Urothelium cell line (cell line): ENCODE measurements at regions not wholly inside any gene's neighbourhood (a gene's known extent, or its start where the extent isn't known, plus 50 kb on each side); places are given as distances from the start of the nearest gene placed in this dataset.

Source experiments
- DNase-seq: peaks from one replicate; pipeline ENCODE4 v3.0.0; 2011; ENCODE audit warnings: low spot score, mixed read lengths
- FAIRE-seq: peaks from 2 replicates; lab custom pipeline; 2011; peaks lifted over from hg19 to GRCh38; lab: Jason Lieb, UNC

- FAIRE-seq (no peak), DNase-seq (no peak)
These were observed 50.6 kb upstream of the IKZF2 start for GRCh38 chr2:213202011-213202410.

DNA sequence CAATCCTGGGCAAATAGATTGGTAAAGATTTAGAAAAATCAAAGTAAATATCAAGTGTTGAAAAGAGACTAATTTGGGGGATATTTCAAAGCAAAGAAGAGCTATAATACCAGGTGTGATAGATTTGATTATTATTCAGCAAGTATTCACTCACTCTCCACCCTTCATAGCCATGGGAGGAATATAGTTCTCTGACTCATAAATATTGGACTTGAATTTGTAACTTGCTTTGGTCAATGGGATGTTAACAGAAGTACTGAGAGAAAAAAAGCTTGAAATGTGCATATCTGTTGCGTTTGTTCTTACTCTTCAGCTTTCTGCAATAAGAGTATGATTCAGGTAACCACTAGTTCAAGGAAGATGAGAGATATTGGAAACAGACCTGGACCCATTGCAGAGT is 54.5 kb upstream of the IKZF2 start:
- FAIRE-seq, result no peak
- DNase-seq, result no peak

- FAIRE-seq, result no peak
- DNase-seq, result no peak
These were observed 61.8 kb upstream of the IKZF2 start for GRCh38 chr2:213213186-213213585.

- FAIRE-seq, result no peak
These were observed 62.8 kb upstream of the IKZF2 start for GRCh38 chr2:213214209-213214608.

GRCh38 chr2:213216461-213216860 is 65.0 kb upstream of the IKZF2 start:
- no peak for FAIRE-seq
- no peak for DNase-seq

More at GRCh38 chr2:213214209-213214608, 62.8 kb upstream of the IKZF2 start:
- no peak for DNase-seq

DNA sequence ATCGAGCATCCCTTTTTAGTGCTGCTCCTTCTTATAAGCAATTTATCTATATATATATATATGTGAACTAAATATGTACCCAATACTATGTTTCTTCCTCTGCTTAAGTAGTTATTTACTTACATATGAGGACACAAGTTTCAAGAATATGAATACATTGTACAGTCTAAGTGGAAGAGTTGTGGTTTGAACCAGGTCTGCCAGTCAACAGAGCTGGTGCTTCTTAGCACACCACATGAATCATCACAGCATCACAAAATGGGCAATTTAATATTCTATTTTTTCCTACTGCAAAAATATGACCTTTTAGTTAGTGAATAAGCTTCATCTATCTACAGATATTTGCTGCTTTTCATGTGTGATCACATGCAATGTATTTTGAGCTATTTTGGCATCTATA is 64.4 kb upstream of the SPAG16 start:
- no peak for FAIRE-seq
- no peak for DNase-seq

- FAIRE-seq (no peak), DNase-seq (no peak)
These were observed 63.2 kb upstream of the SPAG16 start for GRCh38 chr2:213220967-213221603.

GRCh38 chr2:213221957-213222356 is 62.3 kb upstream of the SPAG16 start:
- FAIRE-seq (no peak), DNase-seq (no peak)

- DNase-seq (no peak), FAIRE-seq (no peak)
These were observed 59.9 kb upstream of the SPAG16 start for GRCh38 chr2:213224366-213224765.

DNA sequence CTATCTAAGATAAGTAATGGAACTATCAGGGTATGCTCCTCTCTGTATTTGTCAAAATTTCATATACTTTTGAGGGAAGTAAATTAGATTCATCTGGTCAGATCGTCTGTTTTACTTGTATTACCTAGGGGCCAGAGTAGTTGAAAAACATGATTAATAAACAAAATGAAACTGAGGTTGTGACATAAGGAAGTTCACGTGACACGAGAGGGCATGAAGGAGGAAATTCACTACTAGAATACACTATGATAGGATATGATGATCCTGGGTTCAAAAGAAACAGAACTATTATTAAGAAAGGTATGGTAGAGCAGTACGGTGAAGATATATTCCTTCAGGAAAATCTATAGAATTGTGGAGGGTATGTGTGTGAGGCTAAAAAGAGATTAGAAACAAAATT is 58.4 kb upstream of the SPAG16 start:
- no peak for FAIRE-seq
- DNase-seq, result no peak

DNA sequence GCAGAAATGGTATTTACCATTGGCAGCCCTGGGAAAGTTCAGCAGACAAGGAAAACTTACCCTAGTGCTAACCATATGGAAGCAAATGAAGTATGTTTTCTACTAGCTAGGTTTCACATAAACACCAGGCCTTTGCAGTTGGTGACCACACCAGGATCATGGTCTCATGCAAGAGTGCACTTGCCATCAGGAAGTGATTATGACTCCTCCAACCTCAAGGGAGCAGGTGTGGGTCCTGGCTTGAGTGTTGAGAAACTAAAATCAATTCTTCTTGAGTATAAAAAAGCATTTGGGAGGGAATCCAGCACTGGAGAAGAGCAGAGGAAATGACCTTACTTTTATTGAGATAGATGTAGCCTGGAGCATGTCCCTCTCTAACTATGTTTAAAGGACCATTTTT is 56.8 kb upstream of the SPAG16 start:
- no peak for FAIRE-seq

DNA sequence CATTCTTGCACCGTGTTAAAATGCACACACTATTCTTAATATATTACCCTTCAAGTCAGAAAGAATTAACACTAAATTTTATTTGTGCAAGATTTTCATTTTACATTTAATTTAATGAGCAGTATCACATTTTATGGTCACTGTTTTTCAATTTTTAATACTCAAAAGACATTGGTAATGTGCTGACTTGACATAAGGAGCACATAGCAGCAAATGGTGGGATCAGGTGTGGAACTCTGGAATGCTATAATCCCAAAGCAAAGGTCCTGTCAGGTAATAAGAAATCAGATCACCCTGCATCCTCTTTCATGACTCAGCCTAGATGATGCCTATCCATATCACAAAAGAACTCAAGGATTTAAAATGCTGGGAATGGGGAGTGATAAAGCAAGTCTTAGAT is 55.6 kb upstream of the SPAG16 start:
- FAIRE-seq (no peak), DNase-seq (no peak)

More for the DNA sequence above, 56.8 kb upstream of the SPAG16 start:
- DNase-seq, result no peak

DNA sequence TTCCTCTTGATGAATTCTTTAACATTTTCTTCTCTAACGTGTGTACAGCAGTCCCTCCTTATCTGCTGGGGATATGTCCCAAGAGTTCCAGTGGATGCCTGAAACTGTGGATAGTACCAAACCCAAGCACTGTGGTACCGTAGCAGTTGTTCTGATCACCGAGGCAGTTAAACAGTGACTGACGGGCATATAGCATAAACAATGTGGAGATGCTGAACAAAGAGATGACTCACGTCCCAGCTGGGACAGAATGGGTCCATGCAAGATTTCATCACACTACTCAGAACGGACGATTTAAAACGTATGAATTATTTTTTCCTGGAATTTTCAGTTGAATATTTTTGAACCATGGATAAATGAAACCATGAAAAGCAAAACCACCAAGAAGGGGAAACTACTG is 54.5 kb upstream of the SPAG16 start:
- FAIRE-seq (peak; percentile 5), DNase-seq (peak; percentile 55)

DNA sequence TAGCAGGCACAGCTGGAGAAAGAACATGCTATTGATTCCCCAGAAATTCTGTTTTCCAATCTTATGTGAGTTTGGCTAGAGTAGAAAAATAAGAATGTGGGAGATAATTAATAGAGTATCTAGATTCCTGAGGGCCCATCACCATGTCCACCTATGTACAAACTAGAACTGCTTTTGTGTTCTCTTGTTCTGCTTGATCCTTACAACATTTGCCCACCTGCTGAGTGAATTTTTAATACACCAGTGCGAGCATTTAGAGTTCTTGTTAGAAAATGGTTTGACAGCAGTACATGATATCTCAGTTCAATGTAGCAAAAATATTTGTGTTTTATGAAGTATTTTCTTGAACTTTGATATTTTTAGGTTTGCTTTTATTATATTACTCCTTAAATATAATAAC is 52.3 kb upstream of the SPAG16 start:
- FAIRE-seq (no peak), DNase-seq (no peak)

- no peak for FAIRE-seq
- DNase-seq, result no peak
These were observed 51.4 kb upstream of the SPAG16 start for GRCh38 chr2:213232649-213233437.

DNA sequence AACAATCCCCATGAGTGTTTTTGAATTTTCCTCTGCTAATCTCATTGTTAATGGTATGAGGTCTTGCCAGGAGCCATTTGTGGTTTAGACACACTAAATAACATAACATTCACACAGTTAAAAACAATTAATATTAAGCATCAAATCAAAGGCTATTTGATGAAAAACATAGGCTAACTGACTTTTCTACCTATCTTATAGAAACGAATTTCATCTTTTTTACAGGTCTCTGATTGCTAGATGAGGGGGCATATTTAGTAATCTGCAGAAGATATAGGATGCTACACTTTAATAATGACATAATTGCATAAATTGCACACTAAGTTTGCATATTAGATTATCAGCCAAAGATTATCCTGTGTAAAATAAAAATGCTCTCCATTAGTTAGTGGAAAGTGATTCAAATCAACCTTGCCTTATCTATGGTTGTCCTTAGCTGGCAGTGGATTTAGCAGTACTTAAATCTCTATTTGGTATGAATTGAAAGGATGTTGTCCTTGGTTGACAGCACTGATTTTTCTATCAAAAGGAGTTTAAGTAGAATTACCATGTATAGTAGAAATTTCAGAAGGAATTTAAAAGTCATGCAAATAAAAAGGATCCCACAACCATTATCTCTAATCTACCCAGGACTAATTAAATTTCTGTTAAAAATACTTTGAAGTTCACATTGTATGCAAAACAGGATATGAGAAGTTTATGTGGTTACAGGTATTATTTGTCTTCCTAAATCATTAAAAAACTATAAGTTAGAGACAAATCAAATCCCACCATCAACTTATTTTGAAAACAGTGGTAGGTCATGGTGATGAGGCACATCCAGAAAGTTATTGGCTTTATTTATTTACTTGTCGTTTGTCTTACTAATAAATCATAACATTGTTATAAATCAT is 50.6 kb upstream of the SPAG16 start:
- no peak for FAIRE-seq
- no peak for DNase-seq
